ENCODE measurements at regions not wholly inside any gene's neighbourhood (a gene's known extent, or its start where the extent isn't known, plus 50 kb on each side); places are given as distances from the start of the nearest gene placed in this dataset.
A peak's percentile ranks its signal among the peaks of the same experiment; 100 is the strongest.

- peak; percentile 69 for DNase-seq (ENCODE audit: extremely low spot score)
- POLR2A ChIA-PET: no interaction called here
- peak; percentile 50 for TF ChIP-seq CTCF (IDR thresholded peaks at IDR 0.05; ENCODE audit: control extremely low read depth, extremely low read depth, low read depth, missing control alignments)
- CTCF ChIA-PET: interaction anchor here (0.7 to 1.8 kb wide), 11 partner anchors 9 to 535 kb away, joined by 3 to 11 read pairs (median 4); no protein-coding TSS in a partner anchor
Measured at GRCh38 chr2:206392118-206392517, 51.2 kb upstream of the ADAM23 start.

All from GM10248 (cell line).